HepG2 (cell line): ENCODE measurements at regions not wholly inside any gene's neighbourhood (a gene's known extent, or its start where the extent isn't known, plus 50 kb on each side); places are given as distances from the start of the nearest gene placed in this dataset.

Experiments
- ATAC-seq: fragments of 200-7000 bp; cut with Tn5 transposase; 3 replicates; pipeline ENCODE4 v1.9.1; 2020; ENCODE audit warnings: mild to moderate bottlenecking, moderate library complexity
- BruUV-seq: library from RNA; stranded (reverse); fragments of 400-500 nt; replicated peaks from 2 replicates; lab custom pipeline; 2021; lab: Mats Ljungman, UMichigan
- CTCF ChIA-PET: fragments of 300-600 bp; formaldehyde crosslinking; extraction: SDS; loops from one replicate; lab custom pipeline; 2021; ENCODE audit warnings: low total read pairs, inconsistent platforms, low intra/inter-chr PET ratio; lab: Yijun Ruan, JAX
- POLR2A ChIA-PET: fragments of 350-600 bp; sonication (Branson Sonifier 250); formaldehyde crosslinking; loops from one replicate; lab custom pipeline; 2020; ENCODE audit warnings: antibody characterized with exemption, inconsistent platforms; lab: Yijun Ruan, JAX
- DNase-seq: peaks from one replicate; pipeline ENCODE4 v3.0.0-alpha.2; 2015; ENCODE audit warnings: low spot score
- FAIRE-seq: peaks from 3 replicates; lab custom pipeline; 2011; peaks lifted over from hg19 to GRCh38; lab: Jason Lieb, UNC
- H2AFZ ChIP-seq: one replicate; pipeline ENCODE4 v1.6.1; 2011; ENCODE audit warnings: low read length, inconsistent platforms
- H3K27ac ChIP-seq: fragments of 300-600 bp; 3 replicates; pipeline ENCODE4 v1.8.0; 2011; ENCODE audit warnings: mixed run types, mild to moderate bottlenecking, mixed read lengths, low read length, inconsistent platforms; ENCODE audit not compliant: insufficient read depth; ENCODE audit errors: extremely low read length
- H3K27me3 ChIP-seq, 2 experiments: fragments of 200-600 bp in 1 of 2; 2 replicates in 1 of 2; 3 replicates in 1 of 2; pipeline versions ENCODE4 v1.6.0 to v1.8.0; 2011; ENCODE audit warnings: low read length in 2 of 2, mild to moderate bottlenecking in 2 of 2, moderate library complexity in 2 of 2, inconsistent platforms in 1 of 2; ENCODE audit not compliant: insufficient read depth in 2 of 2, control insufficient read depth in 1 of 2
- H3K36me3 ChIP-seq, 2 experiments: fragments of 200-600 bp in 1 of 2; replicated peaks in 1 of 2; 2 replicates in 1 of 2; 3 replicates in 1 of 2; pipeline versions ENCODE4 v1.5.1 to v1.8.0; 2011; ENCODE audit warnings: low read length in 2 of 2, inconsistent platforms in 1 of 2; ENCODE audit not compliant: insufficient read depth in 2 of 2, control insufficient read depth in 1 of 2
- H3K4me1 ChIP-seq: 2 replicates; pipeline ENCODE4 v1.5.1; 2012; ENCODE audit warnings: low read length, inconsistent platforms; ENCODE audit not compliant: insufficient read depth
- H3K4me2 ChIP-seq: 2 replicates; pipeline ENCODE4 v1.6.0; 2011; ENCODE audit warnings: low read depth, low read length, inconsistent platforms
- H3K4me3 ChIP-seq, 3 experiments: fragments of 200-600 bp in 1 of 3; sonication (generic), shearing (Covaris generic) in 1 of 3; replicated peaks in 1 of 3; 2 replicates each; pipeline ENCODE4 v1.5.1; 2011 to 2016; ENCODE audit warnings: low read length in 3 of 3, inconsistent platforms in 2 of 3, low read depth in 2 of 3, mild to moderate bottlenecking in 2 of 3, control low read depth in 1 of 3, mixed read lengths in 1 of 3; ENCODE audit not compliant: insufficient read depth in 1 of 3
- H3K79me2 ChIP-seq: one replicate; pipeline ENCODE4 v1.6.1; 2011; ENCODE audit warnings: low read length, inconsistent platforms; ENCODE audit not compliant: insufficient read depth
- H3K9ac ChIP-seq: 2 replicates; pipeline ENCODE4 v1.6.0; 2011; ENCODE audit warnings: mild to moderate bottlenecking, low read depth, low read length, inconsistent platforms; ENCODE audit not compliant: insufficient read depth
- H3K9me3 ChIP-seq: 2 replicates; pipeline ENCODE4 v1.5.1; 2012; ENCODE audit warnings: mild to moderate bottlenecking, low read length
- H4K20me1 ChIP-seq: 2 replicates; pipeline ENCODE4 v1.6.0; 2011; ENCODE audit warnings: inconsistent platforms, mild to moderate bottlenecking, low read length, moderate library complexity; ENCODE audit not compliant: insufficient read depth
- ADNP ChIP-seq: sonication (generic); formaldehyde crosslinking; IDR thresholded peaks from 2 replicates; pipeline ENCODE4 v1.4.0; 2020; ENCODE audit warnings: missing genetic modification reagents
- AFF4 ChIP-seq: sonication (generic); formaldehyde crosslinking; IDR thresholded peaks from 2 replicates; pipeline ENCODE4 v1.4.0; 2020; ENCODE audit warnings: missing genetic modification reagents
- CEBPG ChIP-seq: IDR thresholded peaks from 2 replicates; pipeline ENCODE4 v1.6.1; 2016
- CREB3 ChIP-seq: sonication (generic); formaldehyde crosslinking; IDR thresholded peaks from 2 replicates; pipeline ENCODE4 v1.5.0; 2020; ENCODE audit warnings: missing genetic modification reagents
- CREM ChIP-seq, 2 experiments: sonication (generic) in 1 of 2; formaldehyde crosslinking in 1 of 2; IDR thresholded peaks; 2 replicates each; pipeline versions ENCODE4 v1.4.0 to v1.6.1; 2016 to 2020; ENCODE audit warnings: antibody characterized with exemption in 1 of 2, mild to moderate bottlenecking in 1 of 2, missing genetic modification reagents in 1 of 2
- GMEB2 ChIP-seq: IDR thresholded peaks from 2 replicates; pipeline ENCODE4 v1.6.1; 2016; ENCODE audit warnings: missing biosample characterization, missing genetic modification reagents, low read depth
- MATR3 ChIP-seq: sonication (generic); formaldehyde crosslinking; IDR thresholded peaks from 2 replicates; pipeline ENCODE4 v1.4.0; 2020; ENCODE audit warnings: missing genetic modification reagents
- NFIC ChIP-seq: IDR thresholded peaks from 2 replicates; pipeline ENCODE4 v1.6.1; 2012; ENCODE audit warnings: mild to moderate bottlenecking, low read length, inconsistent platforms
- NR0B2 ChIP-seq: sonication (generic); formaldehyde crosslinking; IDR thresholded peaks from 2 replicates; pipeline ENCODE4 v1.4.0; 2020; ENCODE audit warnings: mild to moderate bottlenecking, missing genetic modification reagents
- RBM39 ChIP-seq: fragments of 200-400 bp; formaldehyde crosslinking; IDR thresholded peaks from one replicate; pipeline ENCODE4 v1.6.1; 2018; ENCODE audit warnings: antibody characterized with exemption, mild to moderate bottlenecking, low read depth, low read length; ENCODE audit not compliant: poor library complexity, severe bottlenecking
- SIN3A ChIP-seq: IDR thresholded peaks from 2 replicates; pipeline ENCODE4 v1.6.1; 2011; ENCODE audit warnings: low read depth, mild to moderate bottlenecking, control low read depth, low read length, borderline replicate concordance
- U2AF2 ChIP-seq: fragments of 200-400 bp; formaldehyde crosslinking; IDR thresholded peaks from 2 replicates; pipeline ENCODE4 v1.6.1; 2017; ENCODE audit warnings: low read depth, mild to moderate bottlenecking, low read length
- ZBTB33 ChIP-seq: sonication (generic); formaldehyde crosslinking; IDR thresholded peaks from 2 replicates; pipeline ENCODE4 v1.4.0; 2020; ENCODE audit warnings: missing genetic modification reagents
- ZNF740 ChIP-seq: sonication (generic); formaldehyde crosslinking; IDR thresholded peaks from 2 replicates; pipeline ENCODE4 v1.4.0; 2020; ENCODE audit warnings: missing genetic modification reagents
- WGBS: methylation state at CpG from one replicate; pipeline ENCODE4 v1.1.6; 2017; ENCODE audit warnings: low lambda C conversion rate; 5-methylcytosine and 5-hydroxymethylcytosine counted together
- in situ Hi-C: cut with HindIII; loops from 2 replicates; pipeline ENCODE4 v1.10.0; 2017; ENCODE audit warnings: low pct_unique_long_range_greater_than_20kb; ENCODE audit not compliant: extremely low pct_ligation_motif_present
- intact Hi-C: fragments of 100-400 bp; cut with micrococcal nuclease; formaldehyde crosslinking; loops from one replicate; pipeline ENCODE4 v1.10.0; 2022; ENCODE audit not compliant: unreplicated experiment

- TF ChIP-seq NR0B2: no peak
- TF ChIP-seq MATR3 (CRISPR knock-in tag): no peak
- no peak for TF ChIP-seq GMEB2 (CRISPR knock-in tag)
- no peak for TF ChIP-seq CREM (IDR thresholded peaks at IDR 0.05)
- no peak for TF ChIP-seq CREM (CRISPR knock-in tag; IDR thresholded peaks at IDR 0.05)
- TF ChIP-seq ZBTB33: no peak
Measured at GRCh38 chr3:104316118-104316517, 1050.6 kb upstream of the ALCAM start (continued).

GRCh38 chr3:104323226-104323625 lies 1043.5 kb upstream of the ALCAM start:
- no peak overlapping the region for H3K9ac ChIP-seq
- H3K4me2 ChIP-seq: no peak overlapping the region
- H3K9me3 ChIP-seq: peaks cover 67% of the 10 kb centered on the region
- ATAC-seq (no peak), FAIRE-seq (no peak), DNase-seq (no peak)
- no peak overlapping the region for H3K27ac ChIP-seq
- H3K4me1 ChIP-seq: no peaks in the 10 kb centered on the region
- in situ Hi-C loops (no loop called here), intact Hi-C loops (no loop called here)
- no peak overlapping the region for H3K4me3 ChIP-seq
- CTCF ChIA-PET: no interaction called here
- no TSS peak for BruUV-seq
- no CpG with 5 or more reads among the region's 2 CpGs for WGBS
- no peaks in the 10 kb centered on the region for H4K20me1 ChIP-seq
- POLR2A ChIA-PET: no interaction called here
- H2AFZ ChIP-seq: no peak overlapping the region
- no peaks in the 10 kb centered on the region for H3K27me3 ChIP-seq
- H3K79me2 ChIP-seq: no peaks in the 10 kb centered on the region
- no peaks in the 10 kb centered on the region for H3K36me3 ChIP-seq
- TF ChIP-seq CREB3 (CRISPR knock-in tag) (no peak), CEBPG (CRISPR knock-in tag) (no peak), RBM39 (no peak), ADNP (CRISPR knock-in tag) (no peak), ZNF740 (CRISPR knock-in tag) (no peak), SIN3A (no peak), AFF4 (no peak), U2AF2 (no peak), NFIC (no peak)
